ENCODE measurements at regions not wholly inside any gene's neighbourhood (a gene's known extent, or its start where the extent isn't known, plus 50 kb on each side); places are given as distances from the start of the nearest gene placed in this dataset.

- POLR2A ChIA-PET: no interaction called here
- Histone ChIP-seq H3K4me2 (ENCODE audit: low read length) (peak overlapping the region; percentile 71), H2AFZ (ENCODE audit: low read depth, low read length, poor library complexity, severe bottlenecking) (peak overlapping the region; percentile 91), H3K79me2 (ENCODE audit: insufficient read depth, low read length) (no peaks in the 10 kb centered on the region), H3K9ac (ENCODE audit: low read length) (no peak overlapping the region), H3K4me3 (replicated peaks in 1 of 2; ENCODE audit: low read depth in 1 of 2, low read length in 2 of 2) (peak overlapping the region; percentile 11 to 38; a peak in 2 of 4 replicates), H3K4me1 (ENCODE audit: control insufficient read depth in 1 of 2, insufficient read depth in 2 of 2, low read length in 2 of 2) (peaks cover 5 to 25% of the 10 kb centered on the region in 2 experiments; a peak in 3 of 4 replicates), H3K9me3 (ENCODE audit: control insufficient read depth in 1 of 2, insufficient read depth in 1 of 2, low read depth in 1 of 2, low read length in 2 of 2) (no peaks in the 10 kb centered on the region), H3K27ac (ENCODE audit: low read depth, low read length) (peak overlapping the region; percentile 39; the same call in 1 of the 2 replicates), H4K20me1 (ENCODE audit: insufficient read depth) (no peaks in the 10 kb centered on the region), H3K36me3 (ENCODE audit: control insufficient read depth in 1 of 2, insufficient read depth in 2 of 2, low read length in 2 of 2) (no peaks in the 10 kb centered on the region), H3K9me2 (ENCODE audit: insufficient read depth) (no peaks in the 10 kb centered on the region), H3K27me3 (ENCODE audit: insufficient read depth, low read length) (no peaks in the 10 kb centered on the region)
- intact Hi-C loops (cut with micrococcal nuclease): no loop called here
- RAD21 ChIA-PET (ENCODE audit: low non-redundant PET in 1 of 2, low total read pairs in 2 of 2, uncharacterized antibody in 2 of 2, unreplicated experiment in 2 of 2): no interaction called here
- ATAC-seq (peak; percentile 88), DNase-seq (ENCODE audit: low read depth, low spot score) (peak; percentile 41)
- no TSS peak for BruUV-seq (replicated peaks)
- CTCF ChIA-PET: interaction anchor here (1.1 kb wide), 1 partner anchor 245 kb away, joined by 4 read pairs; no protein-coding TSS in a partner anchor
- TF ChIP-seq SRF (IDR thresholded peaks at IDR 0.05; ENCODE audit: low read depth): no peak
- peak; percentile 62 for TF ChIP-seq FOSL1 (IDR thresholded peaks at IDR 0.05; ENCODE audit: low read depth)
- peak; percentile 69 for TF ChIP-seq SP1 (IDR thresholded peaks at IDR 0.05; ENCODE audit: low read depth)
- 0 out of 2 replicates have a peak, but pooled peaks have one; percentile 21 for TF ChIP-seq CBX3 (IDR thresholded peaks at IDR 0.05; ENCODE audit: low read depth)
- no peak for TF ChIP-seq EZH2phosphoT487 (IDR thresholded peaks at IDR 0.05; ENCODE audit: borderline replicate concordance)
- TF ChIP-seq TCF7L2 (IDR thresholded peaks at IDR 0.05; ENCODE audit: borderline replicate concordance, extremely low read depth, insufficient read depth, insufficient read length): peak; percentile 72
- TF ChIP-seq CEBPB (IDR thresholded peaks at IDR 0.05; ENCODE audit: low read depth): peak; percentile 55
- peak; percentile 81 for TF ChIP-seq JUND (IDR thresholded peaks at IDR 0.05)
- peak; percentile 45; the same call in 1 of the 2 replicates for TF ChIP-seq SIN3A (IDR thresholded peaks at IDR 0.05; ENCODE audit: low read depth)
- 0 out of 2 replicates have a peak, but pooled peaks have one; percentile 27 for TF ChIP-seq ELF1 (IDR thresholded peaks at IDR 0.05; ENCODE audit: borderline replicate concordance, low read depth)
Measured at GRCh38 chr5:123916345-123917121, 404.6 kb downstream of the CSNK1G3 start.

GRCh38 chr5:123914333-123914732, 402.4 kb downstream of the CSNK1G3 start:
- intact Hi-C loops (cut with micrococcal nuclease): no loop called here
- CTCF ChIA-PET: no interaction called here
- no peak for ATAC-seq

More at GRCh38 chr5:123914333-123914732, 402.4 kb downstream of the CSNK1G3 start:
- ChIA-PET POLR2A (no interaction called here), RAD21 (ENCODE audit: low non-redundant PET in 1 of 2, low total read pairs in 2 of 2, uncharacterized antibody in 2 of 2, unreplicated experiment in 2 of 2) (no interaction called here)
- Histone ChIP-seq H4K20me1 (ENCODE audit: insufficient read depth) (no peaks in the 10 kb centered on the region), H3K79me2 (ENCODE audit: insufficient read depth, low read length) (no peaks in the 10 kb centered on the region), H3K27ac (ENCODE audit: low read depth, low read length) (no peak overlapping the region), H2AFZ (ENCODE audit: low read depth, low read length, poor library complexity, severe bottlenecking) (no peak overlapping the region), H3K36me3 (ENCODE audit: control insufficient read depth in 1 of 2, insufficient read depth in 2 of 2, low read length in 2 of 2) (no peaks in the 10 kb centered on the region), H3K9me3 (ENCODE audit: control insufficient read depth in 1 of 2, insufficient read depth in 1 of 2, low read depth in 1 of 2, low read length in 2 of 2) (no peaks in the 10 kb centered on the region), H3K9ac (ENCODE audit: low read length) (no peak overlapping the region), H3K4me3 (replicated peaks in 1 of 2; ENCODE audit: low read depth in 1 of 2, low read length in 2 of 2) (no peak overlapping the region), H3K4me1 (ENCODE audit: control insufficient read depth in 1 of 2, insufficient read depth in 2 of 2, low read length in 2 of 2) (peaks cover 5 to 25% of the 10 kb centered on the region in 2 experiments; a peak in 3 of 4 replicates), H3K9me2 (ENCODE audit: insufficient read depth) (no peaks in the 10 kb centered on the region), H3K4me2 (ENCODE audit: low read length) (no peak overlapping the region), H3K27me3 (ENCODE audit: insufficient read depth, low read length) (no peaks in the 10 kb centered on the region)
- no TSS peak for BruUV-seq (replicated peaks)
- DNase-seq (ENCODE audit: low read depth, low spot score): no peak
- TF ChIP-seq ELF1 (IDR thresholded peaks at IDR 0.05; ENCODE audit: borderline replicate concordance, low read depth): no peak
- TF ChIP-seq RAD21 (IDR thresholded peaks at IDR 0.05; ENCODE audit: low read depth): no peak
- TF ChIP-seq POLR2AphosphoS5 (IDR thresholded peaks at IDR 0.05; ENCODE audit: low read depth, low read length): no peak
- no peak for TF ChIP-seq EZH2 (IDR thresholded peaks at IDR 0.05)
- no peak for TF ChIP-seq JUND (IDR thresholded peaks at IDR 0.05)
- TF ChIP-seq, protein P1, sequence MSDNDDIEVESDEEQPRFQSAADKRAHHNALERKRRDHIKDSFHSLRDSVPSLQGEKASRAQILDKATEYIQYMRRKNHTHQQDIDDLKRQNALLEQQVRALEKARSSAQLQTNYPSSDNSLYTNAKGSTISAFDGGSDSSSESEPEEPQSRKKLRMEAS (IDR thresholded peaks at IDR 0.05): no peak
- no peak for TF ChIP-seq SIN3A (IDR thresholded peaks at IDR 0.05; ENCODE audit: low read depth)
- no peak for TF ChIP-seq TCF7L2 (IDR thresholded peaks at IDR 0.05; ENCODE audit: borderline replicate concordance, extremely low read depth, insufficient read depth, insufficient read length)
- TF ChIP-seq CBX3 (IDR thresholded peaks at IDR 0.05; ENCODE audit: low read depth): no peak

All from HCT116 (cell line).